ENCODE measurements at regions not wholly inside any gene's neighbourhood (a gene's known extent, or its start where the extent isn't known, plus 50 kb on each side); places are given as distances from the start of the nearest gene placed in this dataset.
"Not testable (repeated sequence)": the region's sequence is repeated elsewhere in the genome, so short reads cannot be mapped to it uniquely, and the experiment has no call there.

DNA sequence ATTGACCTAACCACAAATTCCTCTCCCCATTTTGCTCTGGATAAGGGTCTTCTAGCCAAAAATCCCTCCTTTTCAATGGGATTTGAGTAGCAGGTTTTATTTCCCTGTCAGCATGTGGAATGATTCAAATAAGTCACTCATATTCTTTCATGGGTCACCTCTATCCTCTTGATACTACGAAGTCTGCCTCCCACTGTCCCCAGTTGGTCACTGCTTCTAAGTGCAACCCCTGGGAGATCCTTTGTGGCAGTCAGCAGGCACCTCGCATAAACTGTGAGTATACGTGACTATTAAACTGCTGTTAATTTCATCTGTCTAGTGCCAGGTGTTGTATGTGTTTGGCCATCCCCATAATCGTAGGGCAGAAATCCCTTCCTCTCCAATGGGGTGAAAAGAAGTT is 1667.9 kb upstream of the PCDH7 start:
- no peak for DNase-seq

GRCh38 chr4:29058531-29058930 is 1661.6 kb upstream of the PCDH7 start:
- DNase-seq: no peak

DNA sequence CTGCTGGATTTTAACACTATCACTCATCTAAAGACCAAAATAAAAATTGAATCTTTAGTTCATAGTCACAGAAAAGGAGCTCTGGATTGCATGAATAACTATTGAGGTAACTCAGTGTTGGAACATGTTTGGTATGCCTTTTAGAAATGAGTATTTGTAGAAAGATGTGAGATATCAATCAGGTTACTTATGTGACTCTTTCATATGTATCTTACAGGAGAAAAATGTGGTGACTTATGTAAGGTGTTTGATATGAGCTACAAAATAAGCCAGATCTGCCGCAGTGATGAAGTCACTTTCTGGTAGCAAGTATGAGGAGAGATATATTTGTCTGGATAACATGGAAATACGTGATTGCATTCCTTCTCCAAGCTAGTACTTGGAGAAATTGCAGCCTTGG is 1653.3 kb upstream of the PCDH7 start:
- no peak for DNase-seq

GRCh38 chr4:29073571-29073970 is 1646.6 kb upstream of the PCDH7 start:
- no peak for DNase-seq

GRCh38 chr4:29075366-29075765 is 1644.8 kb upstream of the PCDH7 start:
- no peak for DNase-seq

DNA sequence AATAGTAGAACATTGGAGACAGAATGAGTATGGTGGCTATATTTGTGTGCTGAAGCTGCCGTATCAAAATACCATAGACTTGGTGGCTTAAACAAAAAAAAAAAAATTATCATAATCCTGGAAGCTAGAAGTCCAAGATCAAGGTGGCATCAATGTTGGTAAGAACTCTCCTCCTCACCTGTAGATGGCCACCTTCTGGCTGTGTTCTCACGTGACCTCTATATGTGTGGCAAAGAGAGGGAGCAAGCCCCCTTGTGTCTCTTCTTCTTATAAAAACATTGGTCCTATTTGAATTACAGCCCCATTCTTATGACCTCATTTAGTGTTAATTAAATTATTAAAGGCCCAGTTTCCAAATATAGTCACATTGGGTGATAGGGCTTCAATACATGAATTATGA is 1640.9 kb upstream of the PCDH7 start:
- no peak for DNase-seq

DNA sequence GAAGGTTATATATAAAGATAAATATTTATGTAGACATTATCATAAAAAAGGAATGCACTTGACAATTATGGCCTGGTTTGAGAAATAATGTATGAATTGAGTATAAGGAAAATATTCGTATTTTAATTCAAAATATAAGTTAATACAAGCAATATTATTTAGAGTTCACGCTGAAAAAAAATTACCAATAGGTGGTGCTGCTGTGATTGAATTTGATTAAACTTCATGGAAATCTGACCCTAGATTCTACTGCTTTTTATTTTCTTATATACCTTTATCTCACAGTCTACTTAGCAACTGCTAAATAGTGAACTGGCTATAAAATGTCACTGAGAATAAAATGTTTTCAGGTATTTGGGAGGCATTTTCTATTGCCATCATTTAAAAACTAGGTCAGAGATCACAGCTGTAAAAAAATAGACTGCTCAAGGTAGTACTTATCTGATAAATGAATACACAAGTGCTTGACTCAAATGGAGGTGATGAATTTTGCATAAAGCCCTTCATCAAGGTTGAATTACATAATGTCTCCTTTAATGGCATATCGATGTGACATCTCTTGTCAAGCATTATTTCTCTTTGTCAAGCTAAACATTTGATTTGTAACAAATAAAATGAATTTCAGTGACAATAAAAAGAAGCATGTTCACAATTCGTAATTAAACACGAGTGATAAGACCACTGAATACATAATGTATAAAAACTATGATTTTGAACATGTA is 1638.8 kb upstream of the PCDH7 start:
- DNase-seq: no peak

- no peak for DNase-seq
These were observed 1637.5 kb upstream of the PCDH7 start for GRCh38 chr4:29082684-29083083.

DNA sequence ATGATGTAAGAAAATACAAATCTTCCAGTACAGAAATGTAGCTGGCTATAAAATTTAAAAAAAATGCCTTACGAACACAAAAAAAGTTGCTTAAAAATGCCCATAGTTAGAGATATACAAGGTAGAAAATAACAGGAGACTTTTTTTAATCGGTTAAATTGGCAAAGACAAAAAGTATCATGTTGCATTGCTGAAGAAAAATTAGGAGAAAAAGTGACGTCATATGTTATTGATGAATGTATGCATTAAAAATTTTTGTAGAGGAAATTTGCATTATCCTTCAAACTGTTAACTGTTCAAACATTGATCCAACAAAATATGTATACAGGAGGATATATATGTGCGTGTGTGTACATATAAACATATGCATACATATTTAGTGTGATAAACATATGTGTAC is 1634.4 kb upstream of the PCDH7 start:
- no peak for DNase-seq

DNA sequence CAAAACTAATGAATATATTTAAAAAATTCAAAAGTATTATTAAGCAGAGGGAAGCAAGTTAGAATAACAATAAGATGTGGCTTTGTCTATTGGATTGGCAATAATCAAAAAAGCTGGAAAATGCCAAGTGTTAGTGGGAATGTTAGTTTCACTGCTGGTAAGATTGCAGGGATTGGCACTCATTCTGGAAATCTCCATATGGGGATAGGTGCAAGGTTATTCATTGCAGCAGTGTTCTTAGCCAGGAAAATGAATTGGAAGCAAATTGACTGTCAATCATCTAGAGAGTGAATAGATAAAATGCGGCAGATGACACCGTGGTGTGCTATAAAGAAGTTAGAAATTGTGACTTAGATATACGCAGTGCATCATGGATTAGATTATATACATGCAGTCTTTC is 1615.5 kb upstream of the PCDH7 start:
- DNase-seq: no peak

- no peak for DNase-seq
These were observed 1606.2 kb upstream of the PCDH7 start for GRCh38 chr4:29113960-29114359.

GRCh38 chr4:29117231-29117722 is 1602.9 kb upstream of the PCDH7 start:
- DNase-seq: not testable (repeated sequence)

- DNase-seq: no peak
These were observed 1598.6 kb upstream of the PCDH7 start for GRCh38 chr4:29121586-29121985.

GRCh38 chr4:29128810-29129209 is 1591.4 kb upstream of the PCDH7 start:
- no peak for DNase-seq

- no peak for DNase-seq
These were observed 1588.9 kb upstream of the PCDH7 start for GRCh38 chr4:29131304-29131703.

GRCh38 chr4:29142708-29143107 is 1577.5 kb upstream of the PCDH7 start:
- DNase-seq: no peak

DNA sequence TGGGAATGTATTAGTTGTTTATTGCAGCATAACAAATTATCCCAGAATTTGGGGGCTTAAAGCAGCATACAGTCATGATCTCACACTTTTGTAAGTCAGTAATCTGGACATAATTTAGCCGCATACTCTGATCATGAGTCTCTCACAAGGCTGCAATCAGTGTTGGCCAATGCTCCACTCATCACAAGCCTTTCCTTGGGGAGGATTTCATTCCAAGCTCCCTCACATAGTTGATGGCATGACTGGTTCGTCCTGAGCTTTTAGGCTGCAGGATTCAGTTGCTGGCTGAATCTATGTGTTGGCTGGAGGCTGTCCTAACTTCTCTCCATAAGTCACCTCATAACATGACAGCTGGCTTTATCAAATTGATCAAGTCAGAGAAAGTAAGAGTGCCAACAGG is 1568.6 kb upstream of the PCDH7 start:
- DNase-seq: no peak

DNA sequence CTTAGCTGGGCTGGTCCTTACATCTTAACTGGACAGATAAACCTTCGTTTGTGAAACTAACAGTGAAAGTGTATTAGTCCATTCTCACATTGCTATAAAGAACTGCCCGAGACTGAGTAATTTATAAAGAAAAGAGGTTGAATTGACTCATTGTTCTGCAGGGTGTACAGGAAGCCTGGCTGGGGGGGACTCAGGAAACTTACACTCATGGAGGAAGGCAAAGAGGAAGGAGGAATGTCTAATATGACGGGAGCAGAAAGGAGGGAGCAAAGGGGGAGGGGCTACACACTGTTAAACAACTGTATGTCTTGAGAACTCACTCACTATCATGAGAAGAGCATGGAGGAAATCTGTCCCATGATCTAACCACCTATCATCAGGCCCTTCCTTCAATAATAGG is 1566.5 kb upstream of the PCDH7 start:
- no peak for DNase-seq

- DNase-seq: no peak
These were observed 1544.9 kb upstream of the PCDH7 start for GRCh38 chr4:29175291-29175690.

GRCh38 chr4:29199025-29199424 is 1521.1 kb upstream of the PCDH7 start:
- no peak for DNase-seq

GRCh38 chr4:29199485-29199884 is 1520.7 kb upstream of the PCDH7 start:
- DNase-seq: no peak

GRCh38 chr4:29213020-29213419 is 1507.1 kb upstream of the PCDH7 start:
- DNase-seq: no peak

- no peak for DNase-seq
These were observed 1499.4 kb upstream of the PCDH7 start for GRCh38 chr4:29220761-29221160.

- no peak for DNase-seq
These were observed 1495.3 kb upstream of the PCDH7 start for GRCh38 chr4:29224911-29225310.

DNA sequence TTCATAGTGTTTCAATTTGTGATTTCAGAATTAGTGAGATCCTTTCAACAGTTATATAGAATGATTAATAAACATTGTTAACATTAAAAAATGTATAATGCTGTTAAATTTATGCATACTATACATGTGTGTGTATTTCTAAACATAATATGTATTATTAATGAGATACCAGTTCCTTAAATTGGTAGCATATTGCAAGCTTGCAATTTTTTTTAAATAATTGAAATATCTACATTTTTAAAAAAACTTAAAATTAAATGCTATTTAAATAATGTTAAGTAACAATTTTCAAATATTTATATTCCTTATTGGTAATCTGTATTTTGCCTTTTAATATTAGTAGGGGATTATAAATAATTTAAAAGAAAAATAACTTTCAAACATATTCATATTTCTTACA is 1479.5 kb upstream of the PCDH7 start:
- no peak for DNase-seq

Data from NCI-H2171 treated with DMSO at 0.1 percent for 48 hours (cell line).